Transverse colon (tissue), 3 donors: ENCODE measurements at regions not wholly inside any gene's neighbourhood (a gene's known extent, or its start where the extent isn't known, plus 50 kb on each side); places are given as distances from the start of the nearest gene placed in this dataset.

Experiments
- CTCF ChIP-seq, 5 experiments: fragments of 200-600 bp in 3 of 5; fragments of 450-650 bp in 2 of 5; sonication (generic) in 3 of 5; IDR thresholded peaks; 1 replicate in 2 of 5; 2 replicates in 3 of 5; pipeline ENCODE4 v1.5.1; 2016 to 2017; ENCODE audit warnings: antibody characterized with exemption in 5 of 5, inconsistent platforms in 3 of 5, mild to moderate bottlenecking in 2 of 5, moderate library complexity in 1 of 5
- POLR2A ChIP-seq: fragments of 450-650 bp; IDR thresholded peaks from one replicate; pipeline ENCODE4 v1.6.1; 2016; ENCODE audit warnings: antibody characterized with exemption, mild to moderate bottlenecking, moderate library complexity

GRCh38 chr20:39145921-39146320, 183.8 kb downstream of the DHX35 start:
- no peak for TF ChIP-seq CTCF (IDR thresholded peaks at IDR 0.05)
- no peak for TF ChIP-seq POLR2A
